ENCODE measurements at regions not wholly inside any gene's neighbourhood (a gene's known extent, or its start where the extent isn't known, plus 50 kb on each side); places are given as distances from the start of the nearest gene placed in this dataset.

- Mint-ChIP-seq H3K4me1 (no peaks in the 10 kb centered on the region), H3K36me3 (no peaks in the 10 kb centered on the region), H3K27ac (no peak overlapping the region), H3K27me3 (ENCODE audit: low read depth) (no peaks in the 10 kb centered on the region), H3K4me3 (no peak overlapping the region), H3K9me3 (no peaks in the 10 kb centered on the region; the same call in 1 of the 2 replicates)
- TF ChIP-seq ETV6 (CRISPR knock-in tag; IDR thresholded peaks at IDR 0.05): no peak
- ChIA-PET CTCF (no interaction called here), POLR2A (no interaction called here)
- ATAC-seq (no peak), DNase-seq (ENCODE audit: low spot score) (no peak)
These were observed 2291.5 kb downstream of the PCDH9 start for GRCh38 chr13:64938660-64939059.

GRCh38 chr13:64937302-64937701, 2292.8 kb downstream of the PCDH9 start:
- no peak overlapping the region for H3K4me3 Mint-ChIP-seq
- CTCF ChIA-PET: no interaction called here

More at GRCh38 chr13:64937302-64937701, 2292.8 kb downstream of the PCDH9 start:
- ATAC-seq (no peak), DNase-seq (ENCODE audit: low spot score) (no peak)
- Mint-ChIP-seq H3K9me3 (no peaks in the 10 kb centered on the region; the same call in 1 of the 2 replicates), H3K36me3 (no peaks in the 10 kb centered on the region), H3K4me1 (no peaks in the 10 kb centered on the region), H3K27me3 (ENCODE audit: low read depth) (no peaks in the 10 kb centered on the region), H3K27ac (no peak overlapping the region)
- TF ChIP-seq KAT7 (CRISPR knock-in tag; IDR thresholded peaks at IDR 0.05; ENCODE audit: borderline replicate concordance) (no peak), MYBL2 (CRISPR knock-in tag; IDR thresholded peaks at IDR 0.05) (no peak), ARID4B (CRISPR knock-in tag; IDR thresholded peaks at IDR 0.05; ENCODE audit: borderline replicate concordance) (no peak), CDX4 (CRISPR knock-in tag; IDR thresholded peaks at IDR 0.05; ENCODE audit: borderline replicate concordance) (no peak), ZNF138 (CRISPR knock-in tag; conservative IDR thresholded peaks at IDR 0.05) (no peak), SMAD4 (CRISPR knock-in tag; IDR thresholded peaks at IDR 0.05) (no peak), TP53 (CRISPR knock-in tag; IDR thresholded peaks at IDR 0.05) (no peak), ZNF219 (CRISPR knock-in tag; IDR thresholded peaks at IDR 0.05; ENCODE audit: borderline replicate concordance) (no peak), CTCF (IDR thresholded peaks at IDR 0.05) (no peak), GABPB1 (CRISPR knock-in tag; IDR thresholded peaks at IDR 0.05) (no peak), STAT6 (CRISPR knock-in tag; conservative IDR thresholded peaks at IDR 0.05; ENCODE audit: low read depth) (no peak), TCF7 (CRISPR knock-in tag; IDR thresholded peaks at IDR 0.05; ENCODE audit: low read depth) (no peak), NR1H2 (CRISPR knock-in tag; IDR thresholded peaks at IDR 0.05) (no peak), PREB (CRISPR knock-in tag; IDR thresholded peaks at IDR 0.05; ENCODE audit: borderline replicate concordance) (no peak), PRDM15 (CRISPR knock-in tag; IDR thresholded peaks at IDR 0.05) (no peak)
- POLR2A ChIA-PET: no interaction called here
